Nephron progenitor cell (in vitro differentiated cells): ENCODE measurements at regions not wholly inside any gene's neighbourhood (a gene's known extent, or its start where the extent isn't known, plus 50 kb on each side); places are given as distances from the start of the nearest gene placed in this dataset.

Experiments
- DNase-seq: peaks from one replicate; pipeline ENCODE4 v3.0.0; 2021
- H3K27ac Mint-ChIP-seq: 2 replicates; pipeline ENCODE4 v1.8.0; 2021; ENCODE audit warnings: mild to moderate bottlenecking, moderate library complexity, mixed read lengths
- H3K27me3 Mint-ChIP-seq: 2 replicates; pipeline ENCODE4 v1.8.0; 2021; ENCODE audit warnings: mild to moderate bottlenecking, low read depth, mixed read lengths; ENCODE audit not compliant: poor library complexity
- H3K36me3 Mint-ChIP-seq: 2 replicates; pipeline ENCODE4 v1.8.0; 2021; ENCODE audit warnings: low read depth, mixed read lengths
- H3K4me1 Mint-ChIP-seq: 2 replicates; pipeline ENCODE4 v1.8.0; 2021; ENCODE audit warnings: mixed read lengths
- H3K4me3 Mint-ChIP-seq: 2 replicates; pipeline ENCODE4 v1.8.0; 2021; ENCODE audit warnings: mild to moderate bottlenecking, moderate library complexity, mixed read lengths
- H3K9me3 Mint-ChIP-seq: 2 replicates; pipeline ENCODE4 v1.8.0; 2021; ENCODE audit warnings: mild to moderate bottlenecking, moderate library complexity, mixed read lengths
- TF ChIP-seq, protein P1 (sequence below): fragments of 200-600 bp; sonication (generic); IDR thresholded peaks from 2 replicates; pipeline ENCODE4 v1.5.0; 2021; ENCODE audit warnings: antibody characterized with exemption

DNA sequence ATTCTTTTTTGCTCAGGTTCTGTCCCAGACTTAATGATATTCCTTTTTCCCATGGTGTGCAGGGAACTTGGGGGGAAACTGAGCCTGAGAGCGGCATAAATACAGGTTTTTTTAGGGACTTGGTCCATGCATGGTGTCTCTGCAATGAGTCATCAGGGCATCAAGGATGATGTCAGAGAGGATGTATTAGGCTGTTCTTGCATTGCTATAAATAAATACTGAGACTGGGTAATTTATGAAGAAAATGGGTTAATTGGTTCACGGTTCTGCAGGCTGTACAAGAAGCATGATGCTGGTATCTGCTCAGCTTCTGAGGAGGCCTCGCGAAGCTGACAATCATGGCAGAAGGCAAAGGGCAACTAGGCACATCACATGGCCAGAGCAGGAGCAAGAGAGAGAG is 185.4 kb downstream of the RAB11FIP2 start:
- no peak for DNase-seq
- no peaks in the 10 kb centered on the region for H3K36me3 Mint-ChIP-seq
- H3K4me3 Mint-ChIP-seq, result no peak overlapping the region
- peaks cover 7% of the 10 kb centered on the region for H3K27me3 Mint-ChIP-seq
- TF ChIP-seq, protein P1, sequence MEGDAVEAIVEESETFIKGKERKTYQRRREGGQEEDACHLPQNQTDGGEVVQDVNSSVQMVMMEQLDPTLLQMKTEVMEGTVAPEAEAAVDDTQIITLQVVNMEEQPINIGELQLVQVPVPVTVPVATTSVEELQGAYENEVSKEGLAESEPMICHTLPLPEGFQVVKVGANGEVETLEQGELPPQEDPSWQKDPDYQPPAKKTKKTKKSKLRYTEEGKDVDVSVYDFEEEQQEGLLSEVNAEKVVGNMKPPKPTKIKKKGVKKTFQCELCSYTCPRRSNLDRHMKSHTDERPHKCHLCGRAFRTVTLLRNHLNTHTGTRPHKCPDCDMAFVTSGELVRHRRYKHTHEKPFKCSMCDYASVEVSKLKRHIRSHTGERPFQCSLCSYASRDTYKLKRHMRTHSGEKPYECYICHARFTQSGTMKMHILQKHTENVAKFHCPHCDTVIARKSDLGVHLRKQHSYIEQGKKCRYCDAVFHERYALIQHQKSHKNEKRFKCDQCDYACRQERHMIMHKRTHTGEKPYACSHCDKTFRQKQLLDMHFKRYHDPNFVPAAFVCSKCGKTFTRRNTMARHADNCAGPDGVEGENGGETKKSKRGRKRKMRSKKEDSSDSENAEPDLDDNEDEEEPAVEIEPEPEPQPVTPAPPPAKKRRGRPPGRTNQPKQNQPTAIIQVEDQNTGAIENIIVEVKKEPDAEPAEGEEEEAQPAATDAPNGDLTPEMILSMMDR, result no peak
- H3K9me3 Mint-ChIP-seq, result peaks cover 5% of the 10 kb centered on the region
- H3K4me1 Mint-ChIP-seq, result peaks cover 4% of the 10 kb centered on the region
- H3K27ac Mint-ChIP-seq, result no peak overlapping the region

DNA sequence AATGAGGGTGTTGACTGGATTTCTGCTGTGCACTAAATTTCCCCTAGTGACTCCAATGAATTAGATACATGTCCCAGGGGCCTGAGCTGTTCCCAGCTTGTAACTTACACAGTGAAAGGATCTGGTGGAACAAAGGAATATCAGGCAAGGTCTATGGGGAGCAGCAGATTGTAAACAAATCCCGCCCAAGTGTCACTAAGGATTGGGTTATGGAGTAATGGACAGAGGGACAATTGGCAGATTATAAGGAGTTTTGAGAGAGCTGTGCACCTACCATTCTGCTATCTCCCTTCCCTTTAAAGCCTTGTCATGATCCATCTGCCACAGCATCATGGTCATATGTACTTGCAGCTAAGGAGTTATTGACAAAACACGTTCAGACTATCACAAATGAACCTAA is 183.0 kb downstream of the RAB11FIP2 start:
- TF ChIP-seq, protein P1, result no peak
- Mint-ChIP-seq H3K27ac (no peak overlapping the region), H3K4me1 (peaks cover 4% of the 10 kb centered on the region), H3K9me3 (no peaks in the 10 kb centered on the region), H3K36me3 (no peaks in the 10 kb centered on the region), H3K4me3 (no peak overlapping the region), H3K27me3 (peaks cover 8% of the 10 kb centered on the region)
- no peak for DNase-seq

DNA sequence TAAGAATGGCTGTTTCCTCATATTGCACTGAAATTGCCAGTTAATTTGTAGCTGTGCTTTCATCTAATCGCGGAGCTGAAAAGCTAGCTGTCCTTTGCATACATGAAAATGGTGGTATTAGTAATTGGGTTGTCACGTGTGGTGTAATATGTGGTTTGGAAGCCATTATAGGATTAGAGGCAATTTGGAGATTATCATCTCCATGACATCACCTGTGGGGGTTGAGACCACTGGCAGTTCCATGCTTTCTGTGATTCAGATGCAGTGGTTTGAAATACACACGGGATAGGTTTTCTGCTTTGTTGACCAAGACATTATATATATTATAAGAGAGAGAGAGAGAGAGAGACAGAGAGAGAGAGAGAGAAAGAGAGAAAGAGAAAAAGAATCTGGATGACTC is 180.8 kb downstream of the RAB11FIP2 start:
- no peak overlapping the region for H3K4me3 Mint-ChIP-seq
- H3K36me3 Mint-ChIP-seq, result no peaks in the 10 kb centered on the region
- peaks cover 4% of the 10 kb centered on the region for H3K4me1 Mint-ChIP-seq
- peaks cover 8% of the 10 kb centered on the region for H3K27me3 Mint-ChIP-seq
- no peaks in the 10 kb centered on the region for H3K9me3 Mint-ChIP-seq
- TF ChIP-seq, protein P1, result no peak
- H3K27ac Mint-ChIP-seq, result no peak overlapping the region
- DNase-seq, result no peak

- Mint-ChIP-seq H3K27ac (no peak overlapping the region), H3K4me3 (no peak overlapping the region), H3K9me3 (no peaks in the 10 kb centered on the region), H3K27me3 (peaks cover 8% of the 10 kb centered on the region), H3K36me3 (no peaks in the 10 kb centered on the region), H3K4me1 (peaks cover 4% of the 10 kb centered on the region)
- TF ChIP-seq, protein P1, result no peak
- no peak for DNase-seq
These were observed 178.6 kb downstream of the RAB11FIP2 start for GRCh38 chr10:117868151-117868550.

DNA sequence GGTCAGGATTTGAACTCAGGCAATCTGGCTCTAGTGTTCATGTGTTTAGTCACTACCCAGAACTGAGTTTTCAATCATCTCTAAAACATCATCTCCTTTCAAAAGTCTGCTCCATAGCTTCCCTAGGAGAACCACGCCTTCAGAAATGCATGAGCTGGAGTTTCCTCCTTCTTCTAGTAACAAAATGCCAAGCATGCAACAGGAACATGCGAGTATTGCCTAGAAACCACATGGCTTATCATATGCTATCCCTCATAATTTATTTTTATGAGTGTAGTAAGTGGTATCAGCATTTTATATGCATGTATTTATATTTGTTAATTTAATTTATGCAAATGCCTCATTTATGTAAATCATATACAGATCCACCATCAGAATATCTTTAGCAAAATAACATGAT is 170.9 kb downstream of the RAB11FIP2 start:
- TF ChIP-seq, protein P1, result no peak
- H3K4me1 Mint-ChIP-seq, result peaks cover 6% of the 10 kb centered on the region
- no peak overlapping the region for H3K27ac Mint-ChIP-seq
- no peak overlapping the region for H3K4me3 Mint-ChIP-seq
- H3K36me3 Mint-ChIP-seq, result no peaks in the 10 kb centered on the region
- H3K9me3 Mint-ChIP-seq, result no peaks in the 10 kb centered on the region
- peaks cover 8% of the 10 kb centered on the region for H3K27me3 Mint-ChIP-seq
- no peak for DNase-seq

DNA sequence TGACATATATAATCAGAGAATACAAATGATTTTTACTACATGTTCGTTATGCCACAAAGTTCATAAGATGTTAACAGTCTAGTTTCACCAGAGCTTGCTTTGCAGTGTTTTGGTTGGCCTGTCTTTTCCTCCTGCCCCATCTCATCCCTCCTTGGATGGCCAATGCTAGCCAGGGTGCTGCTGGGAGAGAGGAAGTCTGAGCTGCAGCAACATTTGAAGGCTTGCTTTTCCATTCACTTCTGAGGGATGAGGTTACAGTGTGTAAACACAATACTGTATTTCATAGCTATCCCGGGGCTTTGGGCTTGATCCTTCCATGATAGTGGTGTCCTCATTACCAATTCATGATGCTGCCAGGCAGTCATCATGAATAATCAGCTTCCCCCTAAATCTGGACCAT is 170.5 kb downstream of the RAB11FIP2 start:
- Mint-ChIP-seq H3K9me3 (no peaks in the 10 kb centered on the region), H3K36me3 (no peaks in the 10 kb centered on the region), H3K4me3 (no peak overlapping the region), H3K27ac (no peak overlapping the region), H3K27me3 (peaks cover 8% of the 10 kb centered on the region), H3K4me1 (peaks cover 6% of the 10 kb centered on the region)
- DNase-seq, result no peak
- TF ChIP-seq, protein P1, result no peak
